GM18517 (cell line): ENCODE measurements at regions not wholly inside any gene's neighbourhood (a gene's known extent, or its start where the extent isn't known, plus 50 kb on each side); places are given as distances from the start of the nearest gene placed in this dataset.
"Not testable (repeated sequence)": the region's sequence is repeated elsewhere in the genome, so short reads cannot be mapped to it uniquely, and the experiment has no call there.

Source experiments
- ATAC-seq: cut with Tn5 transposase; IDR thresholded peaks from one replicate; pipeline ENCODE4 v1.9.1; 2021; ENCODE audit warnings: mild to moderate bottlenecking, moderate library complexity; ENCODE audit not compliant: unreplicated experiment

DNA sequence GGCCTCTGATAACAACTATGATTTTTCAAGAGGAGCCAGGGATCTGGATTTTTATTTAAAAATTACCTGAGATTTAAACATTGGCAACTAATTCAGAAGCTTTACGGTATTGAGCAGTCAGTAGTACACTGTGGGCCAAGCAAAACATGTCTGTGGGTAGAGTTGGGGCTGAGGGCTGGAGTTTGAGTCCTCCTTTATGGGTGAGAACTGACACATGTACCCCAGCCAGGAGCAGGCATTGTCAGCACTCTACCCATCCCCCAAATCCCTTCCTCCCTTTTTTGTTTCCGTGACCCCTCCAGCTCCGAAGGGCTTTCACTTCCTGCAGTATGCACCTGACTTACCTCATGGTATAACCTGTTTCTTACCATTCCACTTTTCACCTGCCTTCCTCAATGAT lies 131.4 kb downstream of the SNX5 start:
- no peak for ATAC-seq

DNA sequence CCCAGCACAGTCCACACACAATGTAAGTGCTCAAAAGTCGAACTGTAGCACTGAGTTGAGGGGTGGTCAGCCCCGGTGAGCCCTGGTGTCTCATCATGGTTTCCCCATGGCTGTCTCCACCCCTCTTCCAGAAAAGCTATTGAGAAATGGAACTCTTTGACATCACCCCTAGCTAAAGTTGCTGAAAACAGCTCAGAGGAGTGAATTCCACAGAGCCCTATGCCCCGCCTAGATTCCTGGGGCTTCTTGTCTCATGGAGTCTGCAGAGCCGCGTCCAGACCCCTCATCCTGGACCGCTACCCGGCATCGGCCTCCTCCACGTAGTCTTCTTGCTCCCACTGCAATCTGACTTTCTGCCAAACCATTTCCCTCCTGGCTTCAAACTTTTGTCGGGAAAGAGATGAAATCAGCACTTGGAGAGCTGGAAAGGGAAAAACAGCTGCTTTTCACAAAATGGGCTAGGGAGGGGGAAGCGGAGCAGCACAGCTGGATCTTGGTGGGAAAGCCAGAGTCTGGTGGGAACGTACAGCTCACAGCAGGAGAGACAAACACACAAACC lies 132.2 kb downstream of the SNX5 start:
- ATAC-seq: no peak

DNA sequence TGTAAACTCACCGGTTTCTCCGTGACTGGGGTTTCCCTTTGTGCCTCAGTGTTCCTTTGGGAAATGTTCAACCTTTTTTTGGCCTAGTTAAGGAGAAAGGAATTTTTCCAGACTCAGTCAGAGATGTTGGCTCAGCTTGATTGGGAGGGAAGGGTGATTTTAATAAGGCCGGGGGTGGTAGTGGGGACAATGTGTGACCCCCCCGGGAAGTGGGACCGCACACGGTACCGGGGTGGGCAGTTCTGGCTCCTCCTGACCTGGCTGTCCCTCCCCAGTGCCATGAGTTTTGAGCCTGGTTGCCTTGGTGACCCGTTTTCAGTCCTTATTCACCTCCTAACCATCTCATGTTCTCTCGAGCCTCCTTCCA lies 132.7 kb downstream of the SNX5 start:
- no peak for ATAC-seq

DNA sequence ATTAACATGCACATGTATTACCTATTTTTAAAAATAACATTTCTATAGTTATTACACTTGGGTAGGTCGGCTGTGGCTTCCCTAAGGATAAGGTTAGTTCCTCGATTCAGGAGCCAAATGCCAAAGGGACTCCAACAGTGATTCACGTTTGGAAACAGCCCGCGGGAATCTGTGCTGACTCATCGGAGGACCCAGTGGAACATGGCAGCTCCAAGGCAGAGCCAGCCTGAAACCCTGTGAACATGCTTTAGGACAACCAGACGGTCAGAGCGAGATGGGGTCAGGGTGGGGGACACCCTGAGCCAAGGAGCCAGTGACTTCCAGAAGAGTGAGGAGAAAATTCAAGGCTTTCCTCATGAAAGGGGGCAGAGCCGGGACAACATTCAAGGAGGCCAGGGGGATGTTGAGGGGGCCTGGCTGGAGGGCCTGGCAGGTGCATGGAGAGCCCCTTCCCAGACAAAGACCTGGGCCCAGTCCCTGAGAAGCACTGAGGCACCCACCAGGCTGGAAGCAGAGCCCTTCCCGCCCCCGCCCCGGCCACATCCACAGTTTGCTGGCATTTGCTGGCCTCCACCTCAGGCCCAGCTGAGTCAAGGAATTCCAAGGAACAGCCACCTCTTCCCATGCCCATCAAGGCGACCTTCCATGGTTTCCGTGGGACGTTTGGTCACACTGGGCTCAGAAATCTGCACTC lies 133.2 kb downstream of the SNX5 start:
- ATAC-seq: no peak

DNA sequence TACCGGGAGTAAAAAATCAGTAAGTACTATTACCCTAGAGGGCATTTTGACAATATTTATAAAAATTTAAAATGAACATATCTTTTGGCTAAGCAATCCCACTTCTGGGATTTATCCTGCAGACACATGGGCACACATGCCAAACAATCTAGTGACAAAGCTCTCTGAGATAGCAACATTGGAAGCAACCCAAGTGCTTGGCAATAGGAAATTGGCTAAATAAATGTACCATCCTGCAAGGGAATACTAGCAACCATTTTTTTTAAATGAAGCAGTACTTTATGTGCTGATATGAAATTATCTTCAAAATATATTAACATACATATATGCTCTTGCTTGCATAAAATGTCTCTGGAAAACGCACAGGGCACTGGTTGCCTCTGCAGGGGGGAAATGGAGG lies 133.8 kb downstream of the SNX5 start:
- no peak for ATAC-seq

DNA sequence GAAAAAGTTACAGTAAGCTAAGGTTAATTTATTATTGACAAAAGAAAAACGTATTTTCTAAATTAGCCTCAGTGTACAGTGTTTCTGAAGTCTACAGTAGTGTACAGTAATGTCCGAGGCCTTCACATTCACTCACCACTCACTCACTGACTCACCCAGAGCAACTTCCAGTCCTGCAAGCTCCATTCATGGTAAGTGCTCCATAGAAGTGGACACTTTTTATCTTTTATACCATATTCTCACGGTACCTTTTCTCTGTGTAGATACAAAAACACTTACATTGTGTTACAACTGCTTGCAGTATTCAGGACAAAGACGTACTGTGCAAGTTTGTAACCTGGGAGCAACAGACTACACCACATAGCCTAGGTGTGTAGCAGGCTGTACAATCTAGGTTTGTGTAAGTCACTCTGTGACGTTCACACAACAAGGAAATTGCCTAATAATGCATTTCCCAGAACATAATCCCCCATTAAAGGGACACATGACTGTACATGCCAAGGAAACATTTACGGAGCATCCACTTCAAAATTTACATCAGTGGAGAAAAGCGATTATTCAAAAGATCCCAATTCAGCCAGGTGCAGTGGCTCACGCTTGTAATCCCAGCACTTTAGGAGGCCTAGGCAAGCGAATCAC lies 133.4 kb downstream of the BANF2 start:
- no peak for ATAC-seq

DNA sequence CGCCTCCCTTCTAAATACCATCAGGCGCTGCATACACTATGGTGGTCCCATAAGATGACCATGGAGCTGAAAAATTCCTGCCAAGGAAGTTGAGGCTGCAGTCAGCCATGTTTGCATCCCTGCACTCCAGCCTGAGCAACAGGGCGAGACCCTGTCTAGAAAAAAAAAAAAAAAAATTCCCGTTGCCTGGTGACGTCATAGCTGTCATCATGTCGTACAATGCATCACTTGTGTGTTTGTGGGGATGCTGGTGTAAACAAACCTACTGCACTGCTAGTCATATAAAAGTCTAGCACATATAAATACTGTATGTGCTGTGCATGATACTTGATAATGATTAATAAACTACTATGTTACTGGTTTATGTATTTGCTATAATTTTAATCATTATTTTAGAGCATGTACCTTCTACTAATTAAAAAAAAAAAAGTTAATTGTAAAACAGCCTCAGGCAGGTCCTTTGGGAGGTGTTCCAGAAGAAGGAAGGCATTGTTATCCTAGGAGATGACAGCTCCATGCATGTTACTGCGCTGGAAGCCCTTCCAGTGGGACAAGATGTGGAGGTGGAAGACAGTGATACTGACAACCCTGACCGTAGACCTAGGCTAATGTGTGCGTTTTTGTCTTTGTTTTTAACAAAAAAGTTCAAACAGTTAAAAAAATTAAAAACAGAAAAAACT lies 132.6 kb downstream of the BANF2 start:
- no peak for ATAC-seq

DNA sequence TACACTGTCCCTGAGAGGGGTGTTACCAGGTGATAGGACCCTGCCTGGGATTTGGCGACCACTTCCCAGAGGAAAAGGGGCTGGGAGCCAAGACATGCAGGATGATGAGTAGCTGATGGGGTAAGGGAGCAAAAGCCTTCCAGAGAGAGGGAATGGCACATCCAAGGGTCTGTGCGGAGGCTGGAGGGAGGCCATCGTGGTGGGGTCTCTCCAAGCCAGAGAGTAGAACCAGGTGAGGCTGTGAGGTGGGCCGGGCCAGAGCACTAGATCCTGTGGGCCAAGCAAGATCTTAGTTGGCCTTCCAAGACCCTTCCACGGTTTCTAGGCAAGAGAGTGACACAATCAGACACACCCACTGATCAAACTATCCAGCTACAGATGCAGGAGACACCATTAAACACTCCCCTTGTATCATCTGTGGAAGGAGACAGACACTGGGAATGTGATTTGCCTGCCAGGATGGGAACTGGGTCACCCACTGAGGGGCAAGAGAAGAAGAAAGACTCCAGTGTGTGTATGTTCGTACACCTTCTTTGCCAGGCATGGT lies 128.9 kb downstream of the BANF2 start:
- no peak for ATAC-seq

DNA sequence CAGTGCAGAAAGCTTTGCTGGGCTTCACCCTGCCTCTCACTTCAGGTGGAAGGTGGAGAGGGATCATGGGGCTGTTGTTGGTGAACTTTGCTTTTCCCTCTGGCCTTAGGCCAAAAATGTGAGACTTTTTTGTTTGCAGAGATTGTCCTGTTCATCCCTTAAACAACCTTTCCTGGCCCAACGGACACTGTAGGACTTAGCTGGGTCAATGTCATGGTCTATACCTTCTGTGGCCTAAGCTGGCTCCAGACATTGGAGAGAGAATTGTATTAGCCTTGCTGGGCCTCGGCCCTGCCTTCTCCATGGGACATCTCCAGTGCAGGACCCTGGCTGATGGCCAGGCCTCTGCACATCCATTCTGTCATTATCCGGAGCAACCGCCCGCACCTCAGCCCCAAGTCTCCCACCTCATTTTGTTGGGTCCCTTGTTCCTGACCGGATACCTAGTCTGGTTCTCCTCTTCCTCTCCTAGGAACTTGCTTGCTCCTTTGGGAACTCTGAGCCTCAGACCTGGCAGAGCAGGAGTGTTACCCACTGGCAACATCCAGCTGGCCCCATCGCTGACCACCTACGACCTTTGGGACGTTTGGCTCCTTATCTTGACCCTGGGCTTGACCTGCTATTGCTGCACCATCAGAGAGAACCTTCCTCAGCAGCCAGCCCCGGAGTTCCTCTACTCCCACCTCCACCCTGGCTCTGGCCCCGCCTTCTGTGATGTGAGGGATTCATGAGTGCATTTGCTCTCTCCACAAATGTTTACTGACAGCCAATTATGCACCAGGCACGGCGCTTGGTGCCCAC lies 128.2 kb downstream of the BANF2 start:
- no peak for ATAC-seq

DNA sequence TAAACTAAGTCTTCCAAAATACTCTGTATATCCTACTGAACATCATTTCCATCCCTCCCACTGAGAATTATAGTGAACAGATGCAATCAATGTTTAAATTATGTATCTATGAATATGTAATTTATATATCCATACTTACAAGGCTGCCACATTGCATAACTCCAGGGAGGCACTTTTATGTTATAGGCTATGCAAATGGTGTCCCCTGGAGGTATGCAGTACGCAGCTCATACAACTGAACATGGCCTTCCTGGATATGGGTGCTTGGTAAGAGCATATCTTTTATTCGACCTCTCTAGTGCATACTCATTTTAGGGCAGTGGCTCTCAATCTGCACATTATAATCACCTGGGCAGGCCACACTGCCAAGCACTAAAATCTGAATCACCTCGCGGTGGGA lies 127.3 kb downstream of the BANF2 start:
- ATAC-seq: no peak

DNA sequence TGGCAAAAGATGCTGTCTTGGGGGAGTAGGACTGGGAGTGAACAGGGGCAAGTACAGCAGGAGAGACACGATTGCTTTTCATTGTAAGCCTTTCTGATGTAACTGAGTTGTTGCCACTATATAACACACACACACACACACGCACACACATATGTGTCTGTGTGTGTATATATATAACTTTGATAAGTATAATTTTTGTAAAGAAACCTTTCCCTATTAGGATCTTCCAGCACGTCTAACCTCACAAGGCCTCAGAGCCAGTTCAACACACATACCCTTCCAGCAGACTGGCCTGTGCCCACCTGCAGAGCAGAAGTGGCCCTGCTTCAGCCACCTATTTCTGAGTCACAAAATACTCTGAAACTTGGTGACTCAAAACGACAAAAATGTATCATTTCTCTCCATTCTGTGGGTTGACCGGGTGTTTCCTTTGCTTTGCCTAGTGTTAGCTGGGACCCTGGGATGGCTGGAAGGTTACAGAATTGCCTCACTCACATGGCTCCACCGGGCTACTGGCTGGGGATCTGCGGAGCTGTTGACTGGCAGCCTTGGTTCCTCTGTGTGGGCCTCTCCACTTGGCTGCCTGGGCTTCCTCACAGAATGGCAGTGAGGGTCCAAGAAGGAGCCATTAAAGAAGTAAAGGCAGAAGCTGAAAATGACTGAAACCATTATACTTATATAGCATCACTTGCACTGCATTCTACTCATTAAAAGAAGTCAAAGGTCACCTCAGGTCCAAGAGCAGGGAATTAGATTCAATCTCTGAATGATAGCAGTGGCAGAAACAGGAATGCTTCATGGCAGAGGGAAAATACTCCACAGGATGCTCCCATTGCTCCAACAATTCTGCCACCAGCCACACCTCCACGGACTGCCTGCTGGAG lies 126.4 kb downstream of the BANF2 start:
- ATAC-seq: peak; percentile 98

DNA sequence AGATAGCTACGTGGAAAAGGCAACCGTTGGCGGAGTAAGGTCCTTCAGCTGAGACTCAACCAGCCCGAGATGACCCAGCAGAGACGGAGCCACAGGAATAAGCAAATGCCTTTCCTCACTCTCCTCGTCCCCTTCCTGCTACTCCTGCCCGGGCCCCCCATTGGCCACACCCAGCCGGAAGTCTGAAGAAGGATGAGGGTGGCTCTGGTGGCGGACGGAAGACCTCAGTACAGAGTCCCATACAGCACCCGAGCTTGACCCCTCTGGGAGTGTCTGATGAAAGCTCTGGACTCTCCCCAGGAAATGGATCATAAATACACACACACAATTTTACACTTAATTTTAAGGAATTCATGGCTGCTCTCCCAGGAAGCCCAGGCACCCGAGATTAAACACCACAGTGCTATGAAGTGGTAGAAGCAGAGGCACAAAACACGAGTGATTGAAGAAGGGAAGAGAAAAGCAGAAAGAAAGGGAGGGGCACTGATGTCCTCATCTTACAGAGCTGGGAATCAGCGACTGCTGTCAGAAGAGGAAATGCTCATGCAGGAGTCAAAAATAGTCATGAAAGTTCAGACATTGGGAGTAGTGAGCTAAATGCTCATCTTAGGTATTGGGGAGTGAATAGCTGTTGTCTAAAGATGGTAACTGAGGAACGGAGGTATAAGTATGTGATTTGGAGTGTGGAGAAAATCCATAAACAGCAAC lies 125.6 kb downstream of the BANF2 start:
- no peak for ATAC-seq

DNA sequence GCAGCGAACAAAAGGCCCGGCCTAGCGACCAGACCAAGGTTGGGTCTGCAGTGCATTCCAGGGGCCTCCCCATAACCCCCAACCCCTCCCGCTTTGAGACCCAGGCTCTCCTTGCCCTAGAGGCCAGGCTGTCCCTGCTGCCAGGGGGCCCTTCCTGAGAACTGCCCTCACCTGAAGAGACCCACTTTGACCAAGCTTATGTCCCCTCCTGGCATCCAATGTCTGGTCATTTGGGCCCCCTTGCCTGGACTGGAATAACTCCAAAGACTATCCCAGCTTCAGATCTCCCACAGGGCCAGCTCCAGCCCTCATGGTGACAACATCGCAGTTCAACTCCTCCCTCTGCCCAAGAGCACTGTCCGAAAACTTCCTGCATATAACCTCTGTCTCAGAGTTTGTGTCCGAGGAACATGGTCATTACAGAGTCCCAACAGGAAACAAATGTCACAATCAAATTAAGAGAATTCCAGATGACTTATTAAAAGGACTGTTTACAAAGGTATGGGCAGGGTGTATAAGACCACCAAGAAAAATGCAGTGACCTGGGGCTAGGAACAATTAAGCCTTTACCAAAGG lies 125.0 kb downstream of the BANF2 start:
- no peak for ATAC-seq

DNA sequence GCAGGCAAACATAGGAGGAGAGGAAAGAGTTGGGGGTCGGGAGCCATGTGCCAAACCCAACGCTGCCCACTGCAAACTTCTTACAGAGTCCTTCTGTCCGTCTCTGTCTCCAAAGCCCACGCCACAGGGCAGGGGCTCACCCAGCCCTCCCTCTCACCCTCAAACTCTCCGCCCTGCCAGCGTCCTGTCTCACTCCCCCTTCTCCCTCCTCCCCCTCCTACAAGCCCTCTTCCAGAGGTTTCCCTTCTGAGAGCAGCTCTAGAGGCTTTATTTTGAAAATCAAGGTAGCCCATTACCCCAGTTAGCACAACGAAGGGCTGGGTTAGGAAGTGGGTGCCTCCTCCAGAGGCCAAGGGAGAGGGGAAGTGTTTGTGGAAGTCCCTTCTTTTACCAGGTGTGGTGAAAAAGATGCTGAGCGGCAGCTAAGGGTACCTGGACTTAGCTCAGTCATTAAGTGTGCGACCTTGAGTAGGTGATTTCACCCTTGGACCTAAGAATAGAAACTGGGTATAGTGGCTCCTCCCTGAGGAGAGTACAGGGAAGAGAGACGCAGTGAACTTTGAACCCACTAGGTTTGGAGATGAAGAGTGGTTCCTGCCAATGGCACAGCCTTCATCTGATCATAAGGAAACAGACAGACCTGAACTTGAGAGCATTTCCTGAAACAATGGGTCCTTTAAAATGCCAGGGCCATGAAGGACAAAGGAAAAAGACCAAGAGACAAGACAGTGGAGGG lies 123.8 kb downstream of the BANF2 start:
- no peak for ATAC-seq

DNA sequence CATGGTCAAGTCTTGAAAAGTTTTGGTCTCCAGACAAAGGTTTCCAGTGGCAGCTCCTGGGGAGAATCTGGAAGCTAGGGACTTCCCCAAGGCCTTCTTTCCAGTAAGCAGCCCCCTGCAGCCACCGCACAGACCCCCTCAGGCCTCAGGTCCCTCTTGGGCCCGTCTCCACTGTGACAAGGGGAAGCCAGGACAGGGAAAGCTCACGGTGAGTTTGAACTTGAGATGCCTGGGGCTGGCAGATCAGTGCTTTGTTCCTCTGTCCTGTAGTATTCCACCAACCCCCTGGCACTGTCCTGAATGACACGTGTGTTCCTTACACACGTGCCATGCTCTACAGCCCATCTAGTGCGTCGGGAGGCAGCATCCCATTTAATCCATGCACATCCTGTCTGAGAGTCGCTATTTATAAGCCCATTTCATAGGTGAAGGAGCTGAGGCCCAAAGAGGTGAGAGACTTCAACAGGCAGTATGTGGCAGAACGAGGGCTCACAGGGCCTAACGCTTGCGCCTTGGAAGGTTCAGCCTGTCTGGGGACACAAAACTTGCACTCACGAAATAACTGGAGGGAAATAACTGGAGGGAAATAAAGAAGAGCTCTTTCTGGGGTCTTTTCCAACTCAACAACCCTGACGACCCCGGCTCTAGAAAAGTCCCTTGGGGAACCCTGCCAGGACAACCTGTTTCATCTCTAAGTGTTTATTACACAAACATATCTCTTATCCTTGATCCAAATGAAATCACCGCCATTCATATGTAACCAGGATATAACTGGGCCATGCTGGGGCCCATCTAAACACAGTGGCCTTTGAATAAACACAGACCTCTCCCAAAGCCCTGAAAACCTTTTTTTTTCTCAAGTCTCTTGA lies 123.0 kb downstream of the BANF2 start:
- no peak for ATAC-seq

DNA sequence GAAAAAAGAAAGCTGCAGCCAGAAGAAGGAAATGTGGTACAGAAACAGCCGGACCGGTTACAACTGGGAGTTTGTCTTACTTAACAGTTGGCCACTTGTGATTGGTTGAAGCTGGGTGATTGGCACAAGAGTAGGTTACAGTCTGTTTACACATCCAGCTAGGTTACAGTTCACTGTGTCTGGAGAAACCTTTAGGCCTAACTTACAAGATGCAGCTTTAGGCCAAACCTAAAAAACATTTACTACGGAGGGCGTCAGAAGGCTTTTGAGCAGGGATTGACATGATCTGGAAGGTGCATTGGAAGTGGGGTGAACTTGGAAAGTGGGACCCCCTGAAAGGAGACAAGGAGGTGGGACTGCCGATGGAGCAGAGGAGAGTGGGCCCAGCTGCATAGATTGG lies 122.3 kb downstream of the BANF2 start:
- ATAC-seq: no peak

DNA sequence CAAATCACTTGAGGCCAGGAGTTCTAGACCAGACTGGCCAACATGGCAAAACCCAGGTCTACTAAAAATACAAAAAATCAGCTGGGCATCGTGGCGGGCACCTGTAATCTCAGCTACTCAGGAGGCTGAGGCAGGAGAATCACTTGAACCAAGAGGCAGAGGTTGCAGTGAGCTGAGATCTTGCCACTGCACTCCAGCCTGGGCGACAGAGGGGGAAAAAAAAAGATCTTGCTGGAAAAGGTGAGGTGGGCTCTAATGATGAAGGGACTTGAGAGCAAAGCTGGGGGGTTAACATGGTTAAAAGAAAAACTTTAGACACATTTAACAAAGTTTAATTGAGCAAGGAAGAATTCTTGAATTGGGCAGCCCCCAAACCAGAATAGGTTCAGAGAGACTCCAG lies 121.8 kb downstream of the BANF2 start:
- ATAC-seq: not testable (repeated sequence)
